ENCODE measurements at regions not wholly inside any gene's neighbourhood (a gene's known extent, or its start where the extent isn't known, plus 50 kb on each side); places are given as distances from the start of the nearest gene placed in this dataset.

GRCh38 chrX:150047818-150048217, 109.5 kb upstream of the EOLA2 start:
- no peak for DNase-seq (ENCODE audit: low read depth, low spot score)
- in situ Hi-C loops (cut with HindIII; ENCODE audit: low pct_unique_long_range_greater_than_20kb, low sequenced_read_pairs) = no loop called here

- DNase-seq (ENCODE audit: low read depth, low spot score) = no peak
- in situ Hi-C loops (cut with HindIII; ENCODE audit: low pct_unique_long_range_greater_than_20kb, low sequenced_read_pairs) = no loop called here
Observed at GRCh38 chrX:150049647-150050046, 111.4 kb upstream of the EOLA2 start.

- in situ Hi-C loops (cut with HindIII; ENCODE audit: low pct_unique_long_range_greater_than_20kb, low sequenced_read_pairs) = no loop called here
- no peak for DNase-seq (ENCODE audit: low read depth, low spot score)
Observed at GRCh38 chrX:150050387-150050786, 112.1 kb upstream of the EOLA2 start.

- DNase-seq (ENCODE audit: low read depth, low spot score) = peak; percentile 38
- in situ Hi-C loops (cut with HindIII; ENCODE audit: low pct_unique_long_range_greater_than_20kb, low sequenced_read_pairs) = no loop called here
Observed at GRCh38 chrX:150051096-150051495, 112.8 kb upstream of the EOLA2 start.

GRCh38 chrX:150052226-150052625, 113.9 kb upstream of the EOLA2 start:
- in situ Hi-C loops (cut with HindIII; ENCODE audit: low pct_unique_long_range_greater_than_20kb, low sequenced_read_pairs) = no loop called here
- no peak for DNase-seq (ENCODE audit: low read depth, low spot score)

- no peak for DNase-seq (ENCODE audit: low read depth, low spot score)
- in situ Hi-C loops (cut with HindIII; ENCODE audit: low pct_unique_long_range_greater_than_20kb, low sequenced_read_pairs) = no loop called here
Observed at GRCh38 chrX:150058728-150059127, 120.4 kb upstream of the EOLA2 start.

- no peak for DNase-seq (ENCODE audit: low read depth, low spot score)
- in situ Hi-C loops (cut with HindIII; ENCODE audit: low pct_unique_long_range_greater_than_20kb, low sequenced_read_pairs) = no loop called here
Observed at GRCh38 chrX:150060406-150060805, 122.1 kb upstream of the EOLA2 start.

- no peak for DNase-seq (ENCODE audit: low read depth, low spot score)
- in situ Hi-C loops (cut with HindIII; ENCODE audit: low pct_unique_long_range_greater_than_20kb, low sequenced_read_pairs) = no loop called here
Observed at GRCh38 chrX:150062292-150063137, 124.2 kb upstream of the EOLA2 start.

- no peak for DNase-seq (ENCODE audit: low read depth, low spot score)
- in situ Hi-C loops (cut with HindIII; ENCODE audit: low pct_unique_long_range_greater_than_20kb, low sequenced_read_pairs) = no loop called here
Observed at GRCh38 chrX:150063138-150063518, 124.8 kb upstream of the EOLA2 start.

GRCh38 chrX:150063674-150064073, 125.4 kb upstream of the EOLA2 start:
- DNase-seq (ENCODE audit: low read depth, low spot score) = no peak
- in situ Hi-C loops (cut with HindIII; ENCODE audit: low pct_unique_long_range_greater_than_20kb, low sequenced_read_pairs) = no loop called here

- in situ Hi-C loops (cut with HindIII; ENCODE audit: low pct_unique_long_range_greater_than_20kb, low sequenced_read_pairs) = no loop called here
- no peak for DNase-seq (ENCODE audit: low read depth, low spot score)
Observed at GRCh38 chrX:150074175-150074574, 135.9 kb upstream of the EOLA2 start.

- in situ Hi-C loops (cut with HindIII; ENCODE audit: low pct_unique_long_range_greater_than_20kb, low sequenced_read_pairs) = no loop called here
- peak; percentile 1 for DNase-seq (ENCODE audit: low read depth, low spot score)
Observed at GRCh38 chrX:150080497-150080896, 142.2 kb upstream of the EOLA2 start.

GRCh38 chrX:150081076-150081475, 142.8 kb upstream of the EOLA2 start:
- DNase-seq (ENCODE audit: low read depth, low spot score) = peak; percentile 28
- in situ Hi-C loops (cut with HindIII; ENCODE audit: low pct_unique_long_range_greater_than_20kb, low sequenced_read_pairs) = no loop called here

- in situ Hi-C loops (cut with HindIII; ENCODE audit: low pct_unique_long_range_greater_than_20kb, low sequenced_read_pairs) = no loop called here
- no peak for DNase-seq (ENCODE audit: low read depth, low spot score)
Observed at GRCh38 chrX:150084496-150085229, 146.4 kb upstream of the EOLA2 start.

GRCh38 chrX:150085881-150086280, 147.6 kb upstream of the EOLA2 start:
- in situ Hi-C loops (cut with HindIII; ENCODE audit: low pct_unique_long_range_greater_than_20kb, low sequenced_read_pairs) = no loop called here
- DNase-seq (ENCODE audit: low read depth, low spot score) = no peak

- DNase-seq (ENCODE audit: low read depth, low spot score) = no peak
- in situ Hi-C loops (cut with HindIII; ENCODE audit: low pct_unique_long_range_greater_than_20kb, low sequenced_read_pairs) = no loop called here
Observed at GRCh38 chrX:150086371-150086770, 148.1 kb upstream of the EOLA2 start.

- in situ Hi-C loops (cut with HindIII; ENCODE audit: low pct_unique_long_range_greater_than_20kb, low sequenced_read_pairs) = no loop called here
- no peak for DNase-seq (ENCODE audit: low read depth, low spot score)
Observed at GRCh38 chrX:150087612-150088011, 149.3 kb upstream of the EOLA2 start.

- in situ Hi-C loops (cut with HindIII; ENCODE audit: low pct_unique_long_range_greater_than_20kb, low sequenced_read_pairs) = no loop called here
- no peak for DNase-seq (ENCODE audit: low read depth, low spot score)
Observed at GRCh38 chrX:150088042-150088441, 149.8 kb upstream of the EOLA2 start.
